SK-N-SH treated with all-trans-retinoic acid at 6 μM for 48 hours (cell line): ENCODE measurements at regions not wholly inside any gene's neighbourhood (a gene's known extent, or its start where the extent isn't known, plus 50 kb on each side); places are given as distances from the start of the nearest gene placed in this dataset.

Experiments used
- ATAC-seq: fragments of 200-7000 bp; cut with Tn5 transposase; 3 replicates; pipeline ENCODE4 v1.9.1; 2020; ENCODE audit warnings: mild to moderate bottlenecking, moderate library complexity
- ARNTL ChIP-seq: fragments of 450-650 bp; formaldehyde crosslinking; IDR thresholded peaks from 2 replicates; pipeline ENCODE4 v1.5.0; 2020; ENCODE audit warnings: low read depth, mild to moderate bottlenecking, moderate library complexity, borderline replicate concordance
- BACH2 ChIP-seq: fragments of 250-450 bp; sonication (Bioruptor Pico); IDR thresholded peaks from 2 replicates; pipeline ENCODE4 v1.9.0; 2021; ENCODE audit warnings: mild to moderate bottlenecking, borderline replicate concordance
- CSDC2 ChIP-seq: fragments of 250-450 bp; sonication (Bioruptor Pico); IDR thresholded peaks from 2 replicates; pipeline ENCODE4 v1.5.0; 2020; ENCODE audit warnings: mild to moderate bottlenecking, moderate library complexity
- ESRRG ChIP-seq: fragments of 250-450 bp; sonication (Bioruptor Pico); IDR thresholded peaks from 2 replicates; pipeline ENCODE4 v1.6.1; 2021; ENCODE audit warnings: mild to moderate bottlenecking
- GLIS3 ChIP-seq: fragments of 250-450 bp; sonication (Bioruptor Pico); IDR thresholded peaks from 2 replicates; pipeline ENCODE4 v1.5.0; 2020; ENCODE audit warnings: mild to moderate bottlenecking, moderate library complexity
- ISL1 ChIP-seq: fragments of 250-450 bp; sonication (Bioruptor Pico); IDR thresholded peaks from 2 replicates; pipeline ENCODE4 v2.1.2; 2022; ENCODE audit warnings: mild to moderate bottlenecking, moderate library complexity
- OSR1 ChIP-seq: fragments of 250-450 bp; sonication (Bioruptor Pico); IDR thresholded peaks from 2 replicates; pipeline ENCODE4 v1.8.0; 2022; ENCODE audit warnings: moderate library complexity, mild to moderate bottlenecking, inconsistent platforms
- SNAI2 ChIP-seq: fragments of 250-450 bp; sonication (Bioruptor Pico); IDR thresholded peaks from 2 replicates; pipeline ENCODE4 v1.5.0; 2020; ENCODE audit warnings: mild to moderate bottlenecking, moderate library complexity
- ZC3H10 ChIP-seq: fragments of 250-450 bp; sonication (Bioruptor Pico); IDR thresholded peaks from 2 replicates; pipeline ENCODE4 v1.5.1; 2021; ENCODE audit warnings: mild to moderate bottlenecking, moderate library complexity
- ZFP3 ChIP-seq: fragments of 250-450 bp; sonication (Bioruptor Pico); IDR thresholded peaks from 2 replicates; pipeline ENCODE4 v1.5.0; 2020; ENCODE audit warnings: mild to moderate bottlenecking, moderate library complexity
- ZFP30 ChIP-seq: fragments of 450-650 bp; formaldehyde crosslinking; IDR thresholded peaks from 2 replicates; pipeline ENCODE4 v1.5.0; 2022; ENCODE audit warnings: mild to moderate bottlenecking, moderate library complexity
- ZNF565 ChIP-seq: fragments of 450-650 bp; formaldehyde crosslinking; conservative IDR thresholded peaks from 2 replicates; pipeline ENCODE4 v1.5.0; 2020; ENCODE audit warnings: low read depth, mild to moderate bottlenecking, moderate library complexity
- ZNF70 ChIP-seq: fragments of 450-650 bp; formaldehyde crosslinking; IDR thresholded peaks from 2 replicates; pipeline ENCODE4 v1.5.0; 2020; ENCODE audit warnings: mild to moderate bottlenecking, moderate library complexity
- ZNF8 ChIP-seq: fragments of 450-650 bp; formaldehyde crosslinking; IDR thresholded peaks from 2 replicates; pipeline ENCODE4 v1.5.0; 2020; ENCODE audit warnings: mild to moderate bottlenecking, moderate library complexity
- TF ChIP-seq, protein P1 (sequence below): fragments of 250-450 bp; sonication (Bioruptor Pico); IDR thresholded peaks from 2 replicates; pipeline ENCODE4 v1.5.1; 2021; ENCODE audit warnings: mild to moderate bottlenecking, moderate library complexity
- TF ChIP-seq, protein P2 (sequence below): fragments of 250-450 bp; sonication (Bioruptor Pico); IDR thresholded peaks from 2 replicates; pipeline ENCODE4 v1.5.0; 2020; ENCODE audit warnings: mild to moderate bottlenecking, moderate library complexity
- TF ChIP-seq, protein P3 (sequence below): fragments of 250-450 bp; sonication (Bioruptor Pico); IDR thresholded peaks from 2 replicates; pipeline ENCODE4 v1.5.1; 2020; ENCODE audit warnings: low read depth, mild to moderate bottlenecking, moderate library complexity
- TF ChIP-seq, protein P4 (sequence below): fragments of 250-450 bp; sonication (Bioruptor Pico); IDR thresholded peaks from 2 replicates; pipeline ENCODE4 v1.8.0; 2020; ENCODE audit warnings: mild to moderate bottlenecking, moderate library complexity, borderline replicate concordance

DNA sequence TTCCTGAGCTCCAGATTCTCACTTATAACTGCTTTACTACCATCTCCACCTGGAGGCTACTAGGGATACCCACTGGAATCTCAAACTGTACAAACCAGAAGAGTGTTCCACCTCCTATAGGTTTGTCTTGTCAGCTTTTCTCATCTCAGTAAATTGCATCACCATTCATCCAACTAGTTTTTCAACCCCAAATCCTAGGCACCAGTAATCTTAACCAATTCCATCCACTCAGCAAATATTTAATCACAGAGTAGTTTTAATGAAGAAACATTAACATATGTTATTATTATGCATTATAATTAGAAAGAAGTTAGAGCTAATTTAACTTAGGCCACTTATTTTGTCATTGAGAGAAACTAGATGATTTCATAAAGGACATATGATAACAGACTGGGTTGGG is 635.0 kb downstream of the DCDC2C start:
- no peak for ATAC-seq
- no peak for TF ChIP-seq ZNF565
- no peak for TF ChIP-seq ZC3H10
- no peak for TF ChIP-seq ESRRG (CRISPR knock-in tag)
- no peak for TF ChIP-seq ZNF8
- TF ChIP-seq, protein P1, sequence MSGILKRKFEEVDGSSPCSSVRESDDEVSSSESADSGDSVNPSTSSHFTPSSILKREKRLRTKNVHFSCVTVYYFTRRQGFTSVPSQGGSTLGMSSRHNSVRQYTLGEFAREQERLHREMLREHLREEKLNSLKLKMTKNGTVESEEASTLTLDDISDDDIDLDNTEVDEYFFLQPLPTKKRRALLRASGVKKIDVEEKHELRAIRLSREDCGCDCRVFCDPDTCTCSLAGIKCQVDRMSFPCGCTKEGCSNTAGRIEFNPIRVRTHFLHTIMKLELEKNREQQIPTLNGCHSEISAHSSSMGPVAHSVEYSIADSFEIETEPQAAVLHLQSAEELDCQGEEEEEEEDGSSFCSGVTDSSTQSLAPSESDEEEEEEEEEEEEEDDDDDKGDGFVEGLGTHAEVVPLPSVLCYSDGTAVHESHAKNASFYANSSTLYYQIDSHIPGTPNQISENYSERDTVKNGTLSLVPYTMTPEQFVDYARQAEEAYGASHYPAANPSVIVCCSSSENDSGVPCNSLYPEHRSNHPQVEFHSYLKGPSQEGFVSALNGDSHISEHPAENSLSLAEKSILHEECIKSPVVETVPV (CRISPR knock-in tag) = no peak
- no peak for TF ChIP-seq ARNTL (CRISPR knock-in tag)
- TF ChIP-seq, protein P2, sequence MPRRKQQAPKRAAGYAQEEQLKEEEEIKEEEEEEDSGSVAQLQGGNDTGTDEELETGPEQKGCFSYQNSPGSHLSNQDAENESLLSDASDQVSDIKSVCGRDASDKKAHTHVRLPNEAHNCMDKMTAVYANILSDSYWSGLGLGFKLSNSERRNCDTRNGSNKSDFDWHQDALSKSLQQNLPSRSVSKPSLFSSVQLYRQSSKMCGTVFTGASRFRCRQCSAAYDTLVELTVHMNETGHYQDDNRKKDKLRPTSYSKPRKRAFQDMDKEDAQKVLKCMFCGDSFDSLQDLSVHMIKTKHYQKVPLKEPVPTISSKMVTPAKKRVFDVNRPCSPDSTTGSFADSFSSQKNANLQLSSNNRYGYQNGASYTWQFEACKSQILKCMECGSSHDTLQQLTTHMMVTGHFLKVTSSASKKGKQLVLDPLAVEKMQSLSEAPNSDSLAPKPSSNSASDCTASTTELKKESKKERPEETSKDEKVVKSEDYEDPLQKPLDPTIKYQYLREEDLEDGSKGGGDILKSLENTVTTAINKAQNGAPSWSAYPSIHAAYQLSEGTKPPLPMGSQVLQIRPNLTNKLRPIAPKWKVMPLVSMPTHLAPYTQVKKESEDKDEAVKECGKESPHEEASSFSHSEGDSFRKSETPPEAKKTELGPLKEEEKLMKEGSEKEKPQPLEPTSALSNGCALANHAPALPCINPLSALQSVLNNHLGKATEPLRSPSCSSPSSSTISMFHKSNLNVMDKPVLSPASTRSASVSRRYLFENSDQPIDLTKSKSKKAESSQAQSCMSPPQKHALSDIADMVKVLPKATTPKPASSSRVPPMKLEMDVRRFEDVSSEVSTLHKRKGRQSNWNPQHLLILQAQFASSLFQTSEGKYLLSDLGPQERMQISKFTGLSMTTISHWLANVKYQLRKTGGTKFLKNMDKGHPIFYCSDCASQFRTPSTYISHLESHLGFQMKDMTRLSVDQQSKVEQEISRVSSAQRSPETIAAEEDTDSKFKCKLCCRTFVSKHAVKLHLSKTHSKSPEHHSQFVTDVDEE (CRISPR knock-in tag) = no peak
- TF ChIP-seq ZNF70 (CRISPR knock-in tag) = no peak
- TF ChIP-seq, protein P3, sequence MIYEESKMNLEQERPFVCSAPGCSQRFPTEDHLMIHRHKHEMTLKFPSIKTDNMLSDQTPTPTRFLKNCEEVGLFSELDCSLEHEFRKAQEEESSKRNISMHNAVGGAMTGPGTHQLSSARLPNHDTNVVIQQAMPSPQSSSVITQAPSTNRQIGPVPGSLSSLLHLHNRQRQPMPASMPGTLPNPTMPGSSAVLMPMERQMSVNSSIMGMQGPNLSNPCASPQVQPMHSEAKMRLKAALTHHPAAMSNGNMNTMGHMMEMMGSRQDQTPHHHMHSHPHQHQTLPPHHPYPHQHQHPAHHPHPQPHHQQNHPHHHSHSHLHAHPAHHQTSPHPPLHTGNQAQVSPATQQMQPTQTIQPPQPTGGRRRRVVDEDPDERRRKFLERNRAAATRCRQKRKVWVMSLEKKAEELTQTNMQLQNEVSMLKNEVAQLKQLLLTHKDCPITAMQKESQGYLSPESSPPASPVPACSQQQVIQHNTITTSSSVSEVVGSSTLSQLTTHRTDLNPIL (CRISPR knock-in tag) = no peak
- TF ChIP-seq, protein P4, sequence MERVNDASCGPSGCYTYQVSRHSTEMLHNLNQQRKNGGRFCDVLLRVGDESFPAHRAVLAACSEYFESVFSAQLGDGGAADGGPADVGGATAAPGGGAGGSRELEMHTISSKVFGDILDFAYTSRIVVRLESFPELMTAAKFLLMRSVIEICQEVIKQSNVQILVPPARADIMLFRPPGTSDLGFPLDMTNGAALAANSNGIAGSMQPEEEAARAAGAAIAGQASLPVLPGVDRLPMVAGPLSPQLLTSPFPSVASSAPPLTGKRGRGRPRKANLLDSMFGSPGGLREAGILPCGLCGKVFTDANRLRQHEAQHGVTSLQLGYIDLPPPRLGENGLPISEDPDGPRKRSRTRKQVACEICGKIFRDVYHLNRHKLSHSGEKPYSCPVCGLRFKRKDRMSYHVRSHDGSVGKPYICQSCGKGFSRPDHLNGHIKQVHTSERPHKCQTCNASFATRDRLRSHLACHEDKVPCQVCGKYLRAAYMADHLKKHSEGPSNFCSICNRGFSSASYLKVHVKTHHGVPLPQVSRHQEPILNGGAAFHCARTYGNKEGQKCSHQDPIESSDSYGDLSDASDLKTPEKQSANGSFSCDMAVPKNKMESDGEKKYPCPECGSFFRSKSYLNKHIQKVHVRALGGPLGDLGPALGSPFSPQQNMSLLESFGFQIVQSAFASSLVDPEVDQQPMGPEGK (CRISPR knock-in tag) = no peak
- TF ChIP-seq BACH2 (CRISPR knock-in tag) = no peak
- TF ChIP-seq ZFP30 (CRISPR knock-in tag) = no peak
- TF ChIP-seq GLIS3 = no peak
- TF ChIP-seq SNAI2 (CRISPR knock-in tag) = no peak
- no peak for TF ChIP-seq CSDC2 (CRISPR knock-in tag)

DNA sequence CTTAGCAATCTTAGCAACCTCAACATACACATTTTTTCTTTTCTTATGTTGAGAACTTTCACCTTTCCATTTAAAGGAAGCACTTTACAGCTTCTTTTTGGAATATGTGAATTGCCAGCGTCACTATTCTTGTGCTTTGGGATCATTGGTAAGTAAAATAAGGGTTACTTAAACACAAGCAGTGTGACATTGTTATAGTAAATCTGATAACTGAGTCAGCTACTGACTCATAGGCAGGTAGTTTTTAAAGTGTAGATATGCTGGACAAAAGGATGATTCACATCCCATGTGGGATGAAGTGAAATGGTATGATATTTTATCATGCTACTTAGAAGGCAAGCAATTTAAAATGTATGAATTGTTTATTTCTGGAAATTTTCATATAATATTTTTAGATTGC is 637.2 kb downstream of the DCDC2C start:
- ATAC-seq = no peak
- TF ChIP-seq, protein P1 (CRISPR knock-in tag) = no peak
- TF ChIP-seq, protein P3 (CRISPR knock-in tag) = no peak
- TF ChIP-seq, protein P4 (CRISPR knock-in tag) = no peak
- TF ChIP-seq ZFP3 (no peak), ZFP30 (CRISPR knock-in tag) (no peak), OSR1 (CRISPR knock-in tag) (no peak), CSDC2 (CRISPR knock-in tag) (no peak), ESRRG (CRISPR knock-in tag) (no peak), ISL1 (CRISPR knock-in tag) (no peak), BACH2 (CRISPR knock-in tag) (no peak)
